HCT116 (cell line): ENCODE measurements at regions not wholly inside any gene's neighbourhood (a gene's known extent, or its start where the extent isn't known, plus 50 kb on each side); places are given as distances from the start of the nearest gene placed in this dataset.

ENCODE experiments used
- ATAC-seq: fragments of 200-7000 bp; cut with Tn5 transposase; 2 replicates; pipeline ENCODE4 v1.9.1; 2020; ENCODE audit warnings: mild to moderate bottlenecking, moderate library complexity
- BruUV-seq: library from RNA; stranded (reverse); fragments of 400-500 nt; replicated peaks from 2 replicates; lab custom pipeline; 2021; lab: Mats Ljungman, UMichigan
- CTCF ChIA-PET: fragments of 300-600 bp; sonication (Branson Sonifier 250); formaldehyde crosslinking; loops from one replicate; lab custom pipeline; 2021; ENCODE audit warnings: antibody characterized with exemption; lab: Charles Lee
- POLR2A ChIA-PET: fragments of 300-600, 350-600 bp; sonication (Branson Sonifier 250); formaldehyde crosslinking; loops from one replicate; lab custom pipeline; 2021; ENCODE audit warnings: antibody characterized with exemption; lab: Charles Lee
- RAD21 ChIA-PET, 2 experiments: fragments of 300-600 bp; sonication (Branson Sonifier 250); formaldehyde crosslinking; loops; one replicate each; lab custom pipeline; 2023; ENCODE audit warnings: low total read pairs in 2 of 2; ENCODE audit not compliant: uncharacterized antibody in 2 of 2, unreplicated experiment in 2 of 2, low non-redundant PET in 1 of 2; lab: Charles Lee
- DNase-seq: peaks from one replicate; pipeline ENCODE4 v3.0.0-alpha.2; 2010; ENCODE audit warnings: low read depth, low spot score
- H2AFZ ChIP-seq: fragments of 200-600 bp; shearing (Covaris generic), sonication (generic); 2 replicates; pipeline ENCODE4 v1.6.1; 2017; ENCODE audit warnings: low read depth, mixed run types, mixed read lengths, antibody characterized with exemption, low read length; ENCODE audit not compliant: poor library complexity, severe bottlenecking
- H3K27ac ChIP-seq: 2 replicates; pipeline ENCODE4 v1.5.1; 2012; ENCODE audit warnings: low read depth, low read length
- H3K27me3 ChIP-seq: fragments of 200-600 bp; sonication (generic); 2 replicates; pipeline ENCODE4 v1.6.1; 2016; ENCODE audit warnings: mixed run types, low read length, mixed read lengths; ENCODE audit not compliant: insufficient read depth
- H3K36me3 ChIP-seq, 2 experiments: fragments of 200-500 bp in 1 of 2; fragments of 200-600 bp in 1 of 2; sonication (Bioruptor generic) in 1 of 2; sonication (generic) in 1 of 2; 2 replicates each; pipeline versions ENCODE4 v1.5.1 to v1.6.1; 2014 to 2016; ENCODE audit warnings: low read length in 2 of 2, inconsistent platforms in 1 of 2, mixed read lengths in 1 of 2, mixed run types in 1 of 2; ENCODE audit not compliant: insufficient read depth in 2 of 2, control insufficient read depth in 1 of 2
- H3K4me1 ChIP-seq, 2 experiments: fragments of 200-600 bp in 1 of 2; sonication (generic) in 1 of 2; 2 replicates each; pipeline versions ENCODE4 v1.5.1 to v1.6.1; 2012 to 2017; ENCODE audit warnings: low read length in 2 of 2, inconsistent platforms in 1 of 2, mild to moderate bottlenecking in 1 of 2, mixed read lengths in 1 of 2, mixed run types in 1 of 2, moderate library complexity in 1 of 2; ENCODE audit not compliant: insufficient read depth in 2 of 2, control insufficient read depth in 1 of 2
- H3K4me2 ChIP-seq: fragments of 200-600 bp; sonication (generic); 2 replicates; pipeline ENCODE4 v1.6.1; 2017; ENCODE audit warnings: mixed run types, low read length, mixed read lengths
- H3K4me3 ChIP-seq, 2 experiments: fragments of 200-600 bp in 1 of 2; sonication (generic) in 1 of 2; replicated peaks in 1 of 2; 2 replicates each; pipeline ENCODE4 v1.5.1; 2011 to 2016; ENCODE audit warnings: low read length in 2 of 2, control low read depth in 1 of 2, low read depth in 1 of 2, mild to moderate bottlenecking in 1 of 2, mixed read lengths in 1 of 2, mixed run types in 1 of 2
- H3K79me2 ChIP-seq: fragments of 200-600 bp; sonication (generic); 2 replicates; pipeline ENCODE4 v1.6.1; 2017; ENCODE audit warnings: mild to moderate bottlenecking, mixed run types, low read length, moderate library complexity, mixed read lengths; ENCODE audit not compliant: insufficient read depth
- H3K9ac ChIP-seq: fragments of 200-600 bp; sonication (generic); 2 replicates; pipeline ENCODE4 v1.6.1; 2016; ENCODE audit warnings: low read length, mixed read lengths
- H3K9me2 ChIP-seq: fragments of 200-600 bp; sonication (generic), shearing (Covaris generic); 2 replicates; pipeline ENCODE4 v1.6.1; 2017; ENCODE audit warnings: mixed run types, mild to moderate bottlenecking, moderate library complexity; ENCODE audit not compliant: insufficient read depth
- H3K9me3 ChIP-seq, 2 experiments: fragments of 200-500 bp in 1 of 2; fragments of 200-600 bp in 1 of 2; sonication (Bioruptor generic) in 1 of 2; sonication (generic) in 1 of 2; 2 replicates each; pipeline ENCODE4 v1.6.1; 2014 to 2017; ENCODE audit warnings: low read length in 2 of 2, mixed read lengths in 2 of 2, inconsistent platforms in 1 of 2, low read depth in 1 of 2, mild to moderate bottlenecking in 1 of 2, mixed run types in 1 of 2, moderate library complexity in 1 of 2; ENCODE audit not compliant: control insufficient read depth in 1 of 2, insufficient read depth in 1 of 2
- H4K20me1 ChIP-seq: fragments of 200-600 bp; sonication (generic), shearing (Covaris generic); 2 replicates; pipeline ENCODE4 v1.6.1; 2017; ENCODE audit warnings: mixed run types, mild to moderate bottlenecking, moderate library complexity; ENCODE audit not compliant: insufficient read depth
- CBX3 ChIP-seq: IDR thresholded peaks from 2 replicates; pipeline ENCODE4 v1.6.1; 2012; ENCODE audit warnings: low read depth
- CEBPB ChIP-seq: IDR thresholded peaks from 2 replicates; pipeline ENCODE4 v1.6.1; 2012; ENCODE audit warnings: low read depth
- EGR1 ChIP-seq: IDR thresholded peaks from 2 replicates; pipeline ENCODE4 v1.6.1; 2012; ENCODE audit warnings: low read depth
- ELF1 ChIP-seq: IDR thresholded peaks from 2 replicates; pipeline ENCODE4 v1.6.1; 2012; ENCODE audit warnings: low read depth, borderline replicate concordance
- FOSL1 ChIP-seq: IDR thresholded peaks from 2 replicates; pipeline ENCODE4 v1.6.1; 2012; ENCODE audit warnings: low read depth
- POLR2AphosphoS5 ChIP-seq: IDR thresholded peaks from 2 replicates; pipeline ENCODE4 v1.6.1; 2011; ENCODE audit warnings: mild to moderate bottlenecking, low read depth, low read length, moderate library complexity
- SP1 ChIP-seq: IDR thresholded peaks from 2 replicates; pipeline ENCODE4 v1.6.1; 2012; ENCODE audit warnings: low read depth
- TCF7L2 ChIP-seq: IDR thresholded peaks from 2 replicates; pipeline ENCODE4 v1.7.0; 2011; ENCODE audit warnings: borderline replicate concordance, inconsistent platforms; ENCODE audit not compliant: insufficient read depth, insufficient read length; ENCODE audit errors: extremely low read depth
- ZFX ChIP-seq: fragments of 450-650 bp; IDR thresholded peaks from 2 replicates; pipeline ENCODE4 v1.6.1; 2017
- intact Hi-C: fragments of 100-400 bp; cut with micrococcal nuclease; formaldehyde crosslinking; loops from 2 replicates; pipeline ENCODE4 v1.10.0; 2022
- TF ChIP-seq, protein P1 (sequence below): IDR thresholded peaks from 2 replicates; pipeline ENCODE4 v1.6.1; 2012; ENCODE audit warnings: low read depth
- TF ChIP-seq, protein P2 (sequence below): IDR thresholded peaks from 2 replicates; pipeline ENCODE4 v1.6.1; 2012
- TF ChIP-seq, protein P3 (sequence below), 3 experiments: fragments of 200-600 bp in 1 of 3; sonication (generic) in 1 of 3; IDR thresholded peaks in 2 of 3; conservative IDR thresholded peaks in 1 of 3; 2 replicates each; pipeline ENCODE4 v1.5.1; 2012 to 2017; ENCODE audit warnings: low read depth in 2 of 3, low read length in 2 of 3, antibody characterized with exemption in 1 of 3, borderline replicate concordance in 1 of 3, control low read depth in 1 of 3, mild to moderate bottlenecking in 1 of 3, mixed read lengths in 1 of 3, mixed run types in 1 of 3, moderate library complexity in 1 of 3; ENCODE audit not compliant: insufficient read depth in 1 of 3
- TF ChIP-seq, protein P4 (sequence below): IDR thresholded peaks from 2 replicates; pipeline ENCODE4 v1.6.1; 2012

DNA sequence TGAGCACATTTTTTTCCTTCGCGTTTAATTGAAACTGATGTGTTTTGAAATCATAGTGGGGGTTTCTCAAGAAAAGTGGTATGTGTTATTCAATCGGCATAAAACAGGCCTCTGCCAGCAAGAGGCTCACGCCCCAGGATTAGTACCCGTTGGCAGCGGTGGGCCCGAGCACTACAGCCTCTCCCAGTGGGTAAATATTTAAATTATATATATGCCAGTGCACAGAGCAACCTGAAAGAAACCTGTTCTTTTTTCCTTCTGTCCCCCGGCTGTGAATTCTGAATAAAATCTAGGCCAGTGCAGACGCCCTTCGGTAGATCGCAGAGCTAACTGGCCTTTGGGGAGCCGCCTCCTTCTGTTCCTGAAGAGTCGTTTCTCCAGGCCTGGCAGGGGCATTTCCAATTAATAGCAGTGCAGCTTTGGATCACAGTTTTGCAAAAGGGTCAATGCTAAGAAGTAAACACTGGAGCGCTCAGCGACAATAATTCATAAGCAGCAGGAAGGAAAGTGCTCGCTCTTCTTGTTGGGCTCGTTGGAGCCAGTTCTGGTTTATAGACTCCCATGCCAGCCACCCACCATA, 202.8 kb upstream of the SALL3 start:
- Histone ChIP-seq H3K9ac (no peak overlapping the region), H3K36me3 (no peaks in the 10 kb centered on the region), H2AFZ (no peak overlapping the region), H3K27ac (no peak overlapping the region), H3K9me3 (no peaks in the 10 kb centered on the region), H3K4me3 (no peak overlapping the region), H3K9me2 (no peaks in the 10 kb centered on the region), H4K20me1 (no peaks in the 10 kb centered on the region), H3K27me3 (no peaks in the 10 kb centered on the region), H3K4me1 (no peaks in the 10 kb centered on the region), H3K79me2 (no peaks in the 10 kb centered on the region), H3K4me2 (no peak overlapping the region)
- DNase-seq = no peak
- intact Hi-C loops = no loop called here
- CTCF ChIA-PET = no interaction called here
- BruUV-seq = no TSS peak
- TF ChIP-seq, protein P1, sequence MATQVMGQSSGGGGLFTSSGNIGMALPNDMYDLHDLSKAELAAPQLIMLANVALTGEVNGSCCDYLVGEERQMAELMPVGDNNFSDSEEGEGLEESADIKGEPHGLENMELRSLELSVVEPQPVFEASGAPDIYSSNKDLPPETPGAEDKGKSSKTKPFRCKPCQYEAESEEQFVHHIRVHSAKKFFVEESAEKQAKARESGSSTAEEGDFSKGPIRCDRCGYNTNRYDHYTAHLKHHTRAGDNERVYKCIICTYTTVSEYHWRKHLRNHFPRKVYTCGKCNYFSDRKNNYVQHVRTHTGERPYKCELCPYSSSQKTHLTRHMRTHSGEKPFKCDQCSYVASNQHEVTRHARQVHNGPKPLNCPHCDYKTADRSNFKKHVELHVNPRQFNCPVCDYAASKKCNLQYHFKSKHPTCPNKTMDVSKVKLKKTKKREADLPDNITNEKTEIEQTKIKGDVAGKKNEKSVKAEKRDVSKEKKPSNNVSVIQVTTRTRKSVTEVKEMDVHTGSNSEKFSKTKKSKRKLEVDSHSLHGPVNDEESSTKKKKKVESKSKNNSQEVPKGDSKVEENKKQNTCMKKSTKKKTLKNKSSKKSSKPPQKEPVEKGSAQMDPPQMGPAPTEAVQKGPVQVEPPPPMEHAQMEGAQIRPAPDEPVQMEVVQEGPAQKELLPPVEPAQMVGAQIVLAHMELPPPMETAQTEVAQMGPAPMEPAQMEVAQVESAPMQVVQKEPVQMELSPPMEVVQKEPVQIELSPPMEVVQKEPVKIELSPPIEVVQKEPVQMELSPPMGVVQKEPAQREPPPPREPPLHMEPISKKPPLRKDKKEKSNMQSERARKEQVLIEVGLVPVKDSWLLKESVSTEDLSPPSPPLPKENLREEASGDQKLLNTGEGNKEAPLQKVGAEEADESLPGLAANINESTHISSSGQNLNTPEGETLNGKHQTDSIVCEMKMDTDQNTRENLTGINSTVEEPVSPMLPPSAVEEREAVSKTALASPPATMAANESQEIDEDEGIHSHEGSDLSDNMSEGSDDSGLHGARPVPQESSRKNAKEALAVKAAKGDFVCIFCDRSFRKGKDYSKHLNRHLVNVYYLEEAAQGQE = no peak
- TF ChIP-seq EGR1 (no peak), CEBPB (no peak), SP1 (no peak)
- TF ChIP-seq, protein P2, sequence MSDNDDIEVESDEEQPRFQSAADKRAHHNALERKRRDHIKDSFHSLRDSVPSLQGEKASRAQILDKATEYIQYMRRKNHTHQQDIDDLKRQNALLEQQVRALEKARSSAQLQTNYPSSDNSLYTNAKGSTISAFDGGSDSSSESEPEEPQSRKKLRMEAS = no peak
- POLR2A ChIA-PET = no interaction called here
- RAD21 ChIA-PET = no interaction called here
- ATAC-seq = no peak

DNA sequence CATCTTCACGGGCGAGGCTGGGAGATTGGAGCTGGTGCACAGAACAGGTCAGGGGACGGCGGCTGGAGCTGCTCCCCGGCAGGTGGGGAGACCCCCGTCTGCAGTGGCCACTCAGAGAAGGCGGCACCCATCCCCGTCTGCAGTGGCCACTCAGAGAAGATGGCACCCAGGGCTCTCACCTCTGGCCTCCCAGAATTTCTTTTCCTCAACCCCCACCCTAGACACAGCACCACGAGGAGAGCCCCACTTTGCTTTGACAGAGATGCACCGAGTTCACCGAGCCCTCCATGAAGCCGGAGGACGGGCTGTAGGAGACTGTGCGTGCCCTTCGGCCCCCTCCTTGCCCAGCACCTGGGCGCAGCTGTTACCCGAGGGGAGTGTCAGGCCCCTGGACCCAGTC, 201.6 kb upstream of the SALL3 start:
- no peaks in the 10 kb centered on the region for H3K4me1 ChIP-seq
- H3K27ac ChIP-seq = no peak overlapping the region
- no peaks in the 10 kb centered on the region for H3K79me2 ChIP-seq
- no peaks in the 10 kb centered on the region for H3K9me2 ChIP-seq
- RAD21 ChIA-PET = no interaction called here
- no peak overlapping the region for H3K9ac ChIP-seq
- no peak overlapping the region for H3K4me2 ChIP-seq
- ATAC-seq (no peak), DNase-seq (no peak)
- H3K9me3 ChIP-seq = no peaks in the 10 kb centered on the region
- no peaks in the 10 kb centered on the region for H3K27me3 ChIP-seq
- POLR2A ChIA-PET = no interaction called here
- no peaks in the 10 kb centered on the region for H3K36me3 ChIP-seq
- BruUV-seq = no TSS peak
- no peaks in the 10 kb centered on the region for H4K20me1 ChIP-seq
- H2AFZ ChIP-seq = no peak overlapping the region
- CTCF ChIA-PET = no interaction called here
- intact Hi-C loops = no loop called here
- no peak overlapping the region for H3K4me3 ChIP-seq
- TF ChIP-seq SP1 = no peak
- no peak for TF ChIP-seq FOSL1
- no peak for TF ChIP-seq CBX3
- no peak for TF ChIP-seq ELF1
- TF ChIP-seq ZFX = no peak
- TF ChIP-seq CEBPB = no peak
- no peak for TF ChIP-seq POLR2AphosphoS5
- no peak for TF ChIP-seq TCF7L2
- TF ChIP-seq, protein P3, sequence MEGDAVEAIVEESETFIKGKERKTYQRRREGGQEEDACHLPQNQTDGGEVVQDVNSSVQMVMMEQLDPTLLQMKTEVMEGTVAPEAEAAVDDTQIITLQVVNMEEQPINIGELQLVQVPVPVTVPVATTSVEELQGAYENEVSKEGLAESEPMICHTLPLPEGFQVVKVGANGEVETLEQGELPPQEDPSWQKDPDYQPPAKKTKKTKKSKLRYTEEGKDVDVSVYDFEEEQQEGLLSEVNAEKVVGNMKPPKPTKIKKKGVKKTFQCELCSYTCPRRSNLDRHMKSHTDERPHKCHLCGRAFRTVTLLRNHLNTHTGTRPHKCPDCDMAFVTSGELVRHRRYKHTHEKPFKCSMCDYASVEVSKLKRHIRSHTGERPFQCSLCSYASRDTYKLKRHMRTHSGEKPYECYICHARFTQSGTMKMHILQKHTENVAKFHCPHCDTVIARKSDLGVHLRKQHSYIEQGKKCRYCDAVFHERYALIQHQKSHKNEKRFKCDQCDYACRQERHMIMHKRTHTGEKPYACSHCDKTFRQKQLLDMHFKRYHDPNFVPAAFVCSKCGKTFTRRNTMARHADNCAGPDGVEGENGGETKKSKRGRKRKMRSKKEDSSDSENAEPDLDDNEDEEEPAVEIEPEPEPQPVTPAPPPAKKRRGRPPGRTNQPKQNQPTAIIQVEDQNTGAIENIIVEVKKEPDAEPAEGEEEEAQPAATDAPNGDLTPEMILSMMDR (IDR thresholded peaks at IDR 0.05 in 2 of 3, conservative IDR thresholded peaks at IDR 0.05 in 1 of 3; ENCODE audit: borderline replicate concordance in 1 of 3, insufficient read depth in 1 of 3, low read depth in 2 of 3, low read length in 2 of 3) = no peak
- TF ChIP-seq, protein P4, sequence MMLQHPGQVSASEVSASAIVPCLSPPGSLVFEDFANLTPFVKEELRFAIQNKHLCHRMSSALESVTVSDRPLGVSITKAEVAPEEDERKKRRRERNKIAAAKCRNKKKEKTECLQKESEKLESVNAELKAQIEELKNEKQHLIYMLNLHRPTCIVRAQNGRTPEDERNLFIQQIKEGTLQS = no peak
